DMS 273 (cell line): ENCODE measurements at regions not wholly inside any gene's neighbourhood (a gene's known extent, or its start where the extent isn't known, plus 50 kb on each side); places are given as distances from the start of the nearest gene placed in this dataset.
"Not testable (repeated sequence)": the region's sequence is repeated elsewhere in the genome, so short reads cannot be mapped to it uniquely, and the experiment has no call there.

ENCODE experiments used
- DNase-seq: peaks from one replicate; lab custom pipeline; 2025; ENCODE audit not compliant: unreplicated experiment; lab: John Stamatoyannopoulos, UW

DNA sequence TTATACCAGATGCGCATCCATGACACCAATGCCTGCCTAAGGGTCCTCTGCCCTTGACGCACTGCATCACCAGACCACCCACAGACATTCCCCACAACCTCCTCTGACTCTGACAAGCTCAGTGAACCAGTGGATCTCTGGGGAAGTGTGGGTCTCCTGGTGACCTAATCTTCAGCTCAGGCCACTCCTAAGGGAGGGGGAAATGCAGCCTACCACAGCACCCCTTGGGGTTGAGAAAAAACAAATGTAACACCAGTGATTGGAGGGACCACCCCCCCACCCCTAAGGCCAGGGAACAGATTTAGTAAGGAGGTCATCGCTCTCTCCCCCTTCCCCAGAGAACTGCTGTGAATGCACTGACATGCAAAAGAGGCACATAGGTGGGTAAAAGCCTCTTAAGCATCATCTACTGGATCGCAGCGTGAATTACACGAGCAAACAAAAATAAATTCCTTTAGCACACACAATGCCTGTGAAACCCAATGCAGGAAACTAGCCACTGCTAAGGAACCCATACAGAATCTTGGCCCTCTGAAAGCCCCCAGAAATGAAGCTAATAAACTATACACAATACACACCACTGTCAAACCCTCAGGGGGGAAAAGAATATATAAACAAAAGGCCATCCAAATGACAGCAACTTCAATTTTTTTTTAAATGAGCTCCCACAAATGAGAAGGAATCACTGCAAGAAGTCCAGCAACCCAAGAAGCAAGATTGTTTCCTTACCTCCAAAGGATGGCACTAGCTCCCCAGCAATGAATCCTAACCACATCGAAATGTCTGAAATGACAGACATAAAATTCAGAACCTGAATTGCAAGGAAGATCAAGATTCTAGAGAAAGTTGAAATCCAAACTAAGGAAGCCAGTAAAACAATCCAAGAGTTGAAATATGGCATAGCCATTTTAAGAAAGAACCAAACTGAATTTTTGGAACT, 513.7 kb upstream of the PTGER4 start:
- DNase-seq, result no peak

- no peak for DNase-seq
Observed at GRCh38 chr5:40165106-40165788, 514.5 kb upstream of the PTGER4 start.

GRCh38 chr5:40160435-40160834, 519.3 kb upstream of the PTGER4 start:
- DNase-seq, result no peak

DNA sequence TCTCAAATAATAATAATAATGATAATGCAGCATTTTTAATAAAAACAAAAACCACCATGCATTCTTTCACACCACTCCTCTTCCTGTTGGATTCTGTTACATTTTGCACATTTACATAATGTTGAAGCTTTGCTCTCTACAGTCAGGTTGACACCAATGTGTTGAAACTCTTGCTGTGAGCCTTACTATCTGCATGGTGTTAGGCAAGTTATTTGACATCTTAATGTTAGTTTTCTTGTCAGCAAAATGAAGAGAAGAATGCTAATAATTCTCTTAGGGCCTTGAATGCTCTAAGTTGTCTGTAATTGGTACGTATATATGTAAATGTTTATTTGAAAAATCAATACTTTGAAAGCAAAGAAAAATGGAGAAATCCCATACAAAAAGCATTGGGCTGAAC, 525.5 kb upstream of the PTGER4 start:
- no peak for DNase-seq

GRCh38 chr5:40150896-40151295, 528.8 kb upstream of the PTGER4 start:
- DNase-seq, result no peak

GRCh38 chr5:40141896-40142295, 537.8 kb upstream of the PTGER4 start:
- no peak for DNase-seq

DNA sequence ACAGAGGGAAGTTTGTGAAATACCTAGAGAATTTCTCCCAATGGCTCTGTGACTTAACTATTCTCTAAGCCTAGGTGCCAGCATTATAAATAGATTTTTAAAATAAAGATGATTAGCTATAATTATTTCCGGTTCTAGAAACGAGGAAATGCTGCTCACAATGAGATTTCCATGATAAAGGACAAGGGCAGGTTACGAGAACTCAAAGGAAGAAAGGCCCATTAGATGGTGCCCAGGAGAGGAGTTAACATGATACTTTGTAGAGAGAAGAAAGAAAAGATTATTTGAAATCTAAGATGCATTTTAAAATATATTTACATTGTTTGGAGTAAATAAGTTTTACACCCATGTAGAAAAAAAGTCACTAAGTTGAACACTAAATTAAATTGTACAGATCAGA, 538.3 kb upstream of the PTGER4 start:
- no peak for DNase-seq

GRCh38 chr5:40137223-40137622, 542.5 kb upstream of the PTGER4 start:
- no peak for DNase-seq

- no peak for DNase-seq
Observed at GRCh38 chr5:40134883-40135520, 544.7 kb upstream of the PTGER4 start.

- peak; percentile 54 for DNase-seq
Observed at GRCh38 chr5:40124367-40124766, 555.3 kb upstream of the PTGER4 start.

GRCh38 chr5:40121236-40121635, 558.5 kb upstream of the PTGER4 start:
- DNase-seq, result no peak

DNA sequence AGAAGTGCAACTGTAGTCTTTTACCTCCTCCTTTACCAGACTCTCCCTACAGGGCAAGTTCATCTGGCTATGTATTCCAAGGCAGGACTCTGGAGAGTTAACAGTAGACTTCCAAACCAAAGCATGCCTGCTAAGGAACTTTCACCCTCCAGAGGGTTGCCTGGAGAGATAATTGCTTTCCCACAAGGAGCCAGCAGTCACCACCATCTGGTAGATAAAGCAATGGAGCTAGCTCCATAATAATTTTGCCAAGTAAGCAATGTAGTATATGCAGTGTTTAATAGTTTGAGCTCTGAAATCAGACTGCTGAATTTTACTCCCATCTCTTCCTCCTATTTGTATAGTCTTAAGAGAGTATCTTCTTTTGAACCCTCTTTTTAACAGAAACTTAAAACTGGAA, 566.8 kb upstream of the PTGER4 start:
- DNase-seq, result peak; percentile 94

- DNase-seq, result not testable (repeated sequence)
Observed at GRCh38 chr5:40111036-40111435, 568.7 kb upstream of the PTGER4 start.

DNA sequence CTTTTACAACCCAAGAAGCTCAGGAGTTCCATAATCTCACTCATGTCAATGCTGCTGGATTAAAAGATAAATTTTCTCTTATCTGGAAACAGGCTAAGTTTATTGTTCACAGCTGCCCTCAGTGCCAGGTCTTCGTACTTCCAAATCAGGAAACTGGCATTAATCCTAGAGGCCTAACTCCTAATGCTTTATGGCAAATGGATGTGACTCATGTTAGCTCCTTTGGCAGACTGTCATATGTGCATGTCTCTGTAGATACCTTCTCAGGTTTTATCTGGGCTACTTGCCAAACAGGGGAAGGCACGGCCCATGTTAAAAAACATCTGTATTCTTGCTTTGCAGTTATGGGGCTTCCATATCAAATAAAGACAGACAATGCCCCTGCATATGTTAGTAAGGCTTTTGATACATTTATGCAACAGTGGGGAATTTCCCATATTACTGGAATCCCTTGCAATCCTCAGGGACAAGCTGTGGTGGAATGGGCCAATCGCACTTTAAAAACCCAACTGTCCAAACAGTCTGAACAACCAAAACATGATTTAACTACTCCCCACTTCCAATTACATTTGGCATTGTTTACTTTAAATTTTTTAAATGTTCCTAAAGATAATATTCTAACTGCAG, 570.8 kb upstream of the PTGER4 start:
- peak; percentile 68 for DNase-seq

DNA sequence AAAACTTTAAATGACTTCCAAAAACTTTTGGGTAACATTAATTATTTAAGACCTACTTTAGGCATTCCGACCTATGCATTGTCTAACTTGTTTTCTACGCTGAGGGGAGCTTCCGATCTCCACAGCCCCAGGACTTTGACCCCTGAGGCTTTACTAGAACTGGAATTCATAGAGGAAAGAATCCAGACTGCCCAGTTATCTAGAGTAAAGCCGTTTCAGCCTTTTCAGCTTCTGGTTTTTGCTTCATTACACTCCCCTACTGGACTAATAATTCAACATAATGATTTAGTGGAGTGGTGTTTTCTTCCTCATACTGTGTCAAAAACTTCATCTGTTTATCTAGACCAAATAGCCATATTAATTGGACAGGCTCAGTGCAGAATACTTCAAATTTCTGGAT, 571.9 kb upstream of the PTGER4 start:
- not testable (repeated sequence) for DNase-seq

GRCh38 chr5:40106847-40107246, 572.9 kb upstream of the PTGER4 start:
- DNase-seq, result peak; percentile 49

- no peak for DNase-seq
Observed at GRCh38 chr5:40098313-40098712, 581.4 kb upstream of the PTGER4 start.

DNA sequence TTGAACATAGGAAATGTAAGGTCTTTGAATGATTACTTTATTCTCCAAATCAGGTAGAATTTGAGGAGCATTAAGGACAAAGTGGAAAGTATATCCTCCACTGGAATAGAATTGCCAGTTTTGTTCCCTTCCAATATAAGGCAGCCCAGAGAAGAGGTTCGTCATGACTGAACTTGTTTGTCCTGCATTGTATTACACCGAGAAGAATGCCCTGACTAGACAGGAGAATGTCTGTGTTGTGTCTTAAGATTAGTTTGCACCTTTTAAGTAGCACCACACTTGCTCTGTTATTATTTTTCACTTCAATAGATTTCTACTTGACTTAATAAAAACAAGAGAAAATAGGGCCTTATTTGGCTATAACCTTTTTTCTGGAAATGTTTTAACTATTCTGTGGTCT, 586.2 kb upstream of the PTGER4 start:
- DNase-seq, result no peak

GRCh38 chr5:40089269-40089668, 590.4 kb upstream of the PTGER4 start:
- DNase-seq, result peak; percentile 53

GRCh38 chr5:40084614-40085013, 595.1 kb upstream of the PTGER4 start:
- no peak for DNase-seq

- DNase-seq, result no peak
Observed at GRCh38 chr5:40082313-40082712, 597.4 kb upstream of the PTGER4 start.
